Calu3 (cell line): ENCODE measurements at regions not wholly inside any gene's neighbourhood (a gene's known extent, or its start where the extent isn't known, plus 50 kb on each side); places are given as distances from the start of the nearest gene placed in this dataset.
"Not testable (repeated sequence)": the region's sequence is repeated elsewhere in the genome, so short reads cannot be mapped to it uniquely, and the experiment has no call there.

Source experiments
- BruUV-seq: library from RNA; stranded (reverse); fragments of 400-500 nt; replicated peaks from 2 replicates; lab custom pipeline; 2021; lab: Mats Ljungman, UMichigan
- CTCF ChIA-PET: fragments of 300-600 bp; sonication (Branson Sonifier 250); formaldehyde crosslinking; loops from one replicate; lab custom pipeline; 2022; ENCODE audit warnings: antibody characterized with exemption; lab: Charles Lee
- DNase-seq: peaks from one replicate; pipeline ENCODE4 v3.0.0; 2022
- H3K27ac Mint-ChIP-seq: one replicate; pipeline ENCODE4 v1.8.0; 2022; ENCODE audit warnings: mixed read lengths; ENCODE audit not compliant: unreplicated experiment
- H3K27me3 Mint-ChIP-seq: one replicate; pipeline ENCODE4 v1.8.0; 2022; ENCODE audit warnings: mixed read lengths; ENCODE audit not compliant: unreplicated experiment
- H3K36me3 Mint-ChIP-seq: one replicate; pipeline ENCODE4 v1.8.0; 2022; ENCODE audit warnings: mild to moderate bottlenecking, moderate library complexity, mixed read lengths; ENCODE audit not compliant: insufficient read depth, unreplicated experiment
- H3K4me1 Mint-ChIP-seq: one replicate; pipeline ENCODE4 v1.8.0; 2022; ENCODE audit warnings: mild to moderate bottlenecking, low read depth, mixed read lengths; ENCODE audit not compliant: unreplicated experiment
- H3K4me3 Mint-ChIP-seq: one replicate; pipeline ENCODE4 v1.8.0; 2022; ENCODE audit warnings: mild to moderate bottlenecking, low read depth, moderate library complexity, mixed read lengths; ENCODE audit not compliant: unreplicated experiment
- H3K9me3 Mint-ChIP-seq: one replicate; pipeline ENCODE4 v1.8.0; 2022; ENCODE audit warnings: low read depth, mixed read lengths; ENCODE audit not compliant: unreplicated experiment
- intact Hi-C: fragments of 100-400 bp; cut with micrococcal nuclease; formaldehyde crosslinking; loops from one replicate; pipeline ENCODE4 v1.10.0; 2022; ENCODE audit not compliant: unreplicated experiment
- TF ChIP-seq, protein P1 (sequence below): fragments of 200-600 bp; IDR thresholded peaks from one replicate; pipeline ENCODE4 v1.8.0; 2022; ENCODE audit warnings: antibody characterized with exemption; ENCODE audit not compliant: unreplicated experiment

DNA sequence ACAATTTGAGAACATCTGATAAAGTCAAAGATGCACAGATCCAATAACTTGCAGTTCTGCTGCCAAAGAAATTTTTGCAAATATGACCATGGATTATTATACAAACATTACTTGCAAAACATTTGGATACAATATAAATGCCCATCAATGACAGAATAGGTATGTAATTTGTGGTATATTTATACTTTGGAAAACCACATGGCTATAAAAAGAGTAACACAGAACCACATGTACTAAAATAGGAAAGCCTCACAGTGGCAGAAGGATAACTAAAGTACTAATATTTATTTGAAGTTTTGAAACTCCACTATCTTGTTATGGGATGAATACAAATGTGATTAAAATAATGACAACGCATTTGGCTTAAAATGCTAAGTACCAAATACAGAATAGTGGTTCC is 51.8 kb upstream of the DNAJC10 start:
- Mint-ChIP-seq H3K4me1 (peaks cover 19% of the 10 kb centered on the region), H3K36me3 (peaks cover 6% of the 10 kb centered on the region), H3K4me3 (no peak overlapping the region), H3K27ac (no peak overlapping the region), H3K9me3 (no peaks in the 10 kb centered on the region), H3K27me3 (no peaks in the 10 kb centered on the region)
- CTCF ChIA-PET = no interaction called here
- intact Hi-C loops = no loop called here
- TF ChIP-seq, protein P1, sequence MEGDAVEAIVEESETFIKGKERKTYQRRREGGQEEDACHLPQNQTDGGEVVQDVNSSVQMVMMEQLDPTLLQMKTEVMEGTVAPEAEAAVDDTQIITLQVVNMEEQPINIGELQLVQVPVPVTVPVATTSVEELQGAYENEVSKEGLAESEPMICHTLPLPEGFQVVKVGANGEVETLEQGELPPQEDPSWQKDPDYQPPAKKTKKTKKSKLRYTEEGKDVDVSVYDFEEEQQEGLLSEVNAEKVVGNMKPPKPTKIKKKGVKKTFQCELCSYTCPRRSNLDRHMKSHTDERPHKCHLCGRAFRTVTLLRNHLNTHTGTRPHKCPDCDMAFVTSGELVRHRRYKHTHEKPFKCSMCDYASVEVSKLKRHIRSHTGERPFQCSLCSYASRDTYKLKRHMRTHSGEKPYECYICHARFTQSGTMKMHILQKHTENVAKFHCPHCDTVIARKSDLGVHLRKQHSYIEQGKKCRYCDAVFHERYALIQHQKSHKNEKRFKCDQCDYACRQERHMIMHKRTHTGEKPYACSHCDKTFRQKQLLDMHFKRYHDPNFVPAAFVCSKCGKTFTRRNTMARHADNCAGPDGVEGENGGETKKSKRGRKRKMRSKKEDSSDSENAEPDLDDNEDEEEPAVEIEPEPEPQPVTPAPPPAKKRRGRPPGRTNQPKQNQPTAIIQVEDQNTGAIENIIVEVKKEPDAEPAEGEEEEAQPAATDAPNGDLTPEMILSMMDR = no peak
- BruUV-seq = no TSS peak
- DNase-seq = no peak

DNA sequence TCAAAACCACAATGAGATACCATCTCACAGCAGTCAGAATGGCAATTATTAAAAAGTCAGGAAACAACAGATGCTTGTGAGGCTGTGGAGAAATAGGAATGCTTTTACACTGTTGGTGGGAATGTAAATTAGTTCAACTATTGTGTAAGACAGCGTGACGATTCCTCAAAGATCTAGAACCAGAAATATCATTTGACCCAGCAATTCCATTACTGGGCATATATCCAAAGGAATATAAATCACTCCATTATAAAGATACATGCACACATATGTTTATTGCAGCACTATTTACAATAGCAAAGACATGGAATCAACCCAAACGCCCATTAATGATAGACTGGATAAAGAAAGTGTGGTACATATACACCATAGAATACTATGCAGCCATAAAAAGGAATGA is 50.6 kb upstream of the DNAJC10 start:
- H3K27me3 Mint-ChIP-seq, BruUV-seq, H3K27ac Mint-ChIP-seq, DNase-seq, H3K4me3 Mint-ChIP-seq, H3K36me3 Mint-ChIP-seq, CTCF ChIA-PET, H3K9me3 Mint-ChIP-seq: not testable (repeated sequence)
- intact Hi-C loops = loop anchor here (5.0 kb wide), 1 partner anchor 317 kb away; no protein-coding TSS in a partner anchor
- peaks cover 27% of the 10 kb centered on the region for H3K4me1 Mint-ChIP-seq
